Uterus (tissue), 2 donors: ENCODE measurements at regions not wholly inside any gene's neighbourhood (a gene's known extent, or its start where the extent isn't known, plus 50 kb on each side); places are given as distances from the start of the nearest gene placed in this dataset.

Experiments
- POLR2A ChIP-seq, 2 donors: fragments of 450-650 bp; IDR thresholded peaks; one replicate each; pipeline ENCODE4 v1.6.1; 2016; ENCODE audit warnings: antibody characterized with exemption in 2 of 2, mild to moderate bottlenecking in 1 of 2, moderate library complexity in 1 of 2
- TF ChIP-seq, protein P1 (sequence below), 4 experiments: fragments of 200-600 bp in 2 of 4; fragments of 450-650 bp in 2 of 4; sonication (generic) in 2 of 4; IDR thresholded peaks; one replicate each; pipeline ENCODE4 v1.5.1; 2016 to 2019; ENCODE audit warnings: antibody characterized with exemption in 4 of 4, mild to moderate bottlenecking in 2 of 4, moderate library complexity in 1 of 4

DNA sequence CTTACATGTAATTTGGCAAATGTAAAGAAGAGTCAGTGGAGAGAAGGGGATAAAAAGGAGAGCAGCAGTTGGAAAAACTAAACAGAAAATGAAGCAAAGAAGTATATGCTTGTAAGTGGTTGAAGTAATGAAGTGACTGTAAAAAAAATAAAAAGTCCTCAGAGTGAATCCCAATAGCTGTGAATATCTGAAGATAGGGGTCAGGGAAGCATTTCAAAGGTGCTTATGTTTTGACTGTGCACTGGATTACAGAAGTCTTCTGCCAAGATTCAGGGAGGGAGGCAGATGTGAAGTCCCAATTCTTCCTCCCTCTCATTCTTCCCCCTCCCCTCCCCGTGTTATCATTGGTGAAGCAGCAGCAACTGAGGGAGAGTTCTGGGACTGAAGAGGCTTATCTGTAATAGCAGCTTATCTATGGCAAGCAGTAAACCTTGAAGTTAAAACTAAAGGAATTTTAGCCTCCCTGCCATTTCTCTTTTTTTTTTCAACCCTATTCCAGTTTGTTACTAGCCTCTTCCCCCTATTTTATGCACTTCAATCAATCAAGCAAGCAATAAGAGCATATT lies 597.9 kb downstream of the IGSF11 start:
- TF ChIP-seq, protein P1, sequence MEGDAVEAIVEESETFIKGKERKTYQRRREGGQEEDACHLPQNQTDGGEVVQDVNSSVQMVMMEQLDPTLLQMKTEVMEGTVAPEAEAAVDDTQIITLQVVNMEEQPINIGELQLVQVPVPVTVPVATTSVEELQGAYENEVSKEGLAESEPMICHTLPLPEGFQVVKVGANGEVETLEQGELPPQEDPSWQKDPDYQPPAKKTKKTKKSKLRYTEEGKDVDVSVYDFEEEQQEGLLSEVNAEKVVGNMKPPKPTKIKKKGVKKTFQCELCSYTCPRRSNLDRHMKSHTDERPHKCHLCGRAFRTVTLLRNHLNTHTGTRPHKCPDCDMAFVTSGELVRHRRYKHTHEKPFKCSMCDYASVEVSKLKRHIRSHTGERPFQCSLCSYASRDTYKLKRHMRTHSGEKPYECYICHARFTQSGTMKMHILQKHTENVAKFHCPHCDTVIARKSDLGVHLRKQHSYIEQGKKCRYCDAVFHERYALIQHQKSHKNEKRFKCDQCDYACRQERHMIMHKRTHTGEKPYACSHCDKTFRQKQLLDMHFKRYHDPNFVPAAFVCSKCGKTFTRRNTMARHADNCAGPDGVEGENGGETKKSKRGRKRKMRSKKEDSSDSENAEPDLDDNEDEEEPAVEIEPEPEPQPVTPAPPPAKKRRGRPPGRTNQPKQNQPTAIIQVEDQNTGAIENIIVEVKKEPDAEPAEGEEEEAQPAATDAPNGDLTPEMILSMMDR (IDR thresholded peaks at IDR 0.05) = no peak
- TF ChIP-seq POLR2A (IDR thresholded peaks at IDR 0.05) = no peak
